HL-60 (cell line): ENCODE measurements at regions not wholly inside any gene's neighbourhood (a gene's known extent, or its start where the extent isn't known, plus 50 kb on each side); places are given as distances from the start of the nearest gene placed in this dataset.

ENCODE experiments used
- DNase-seq, 2 experiments: peaks; one replicate each; pipeline ENCODE4 v3.0.0-alpha.2; 2010 to 2020; ENCODE audit warnings: low read depth in 1 of 2, low spot score in 1 of 2
- H3K27ac ChIP-seq: fragments of 250-450 bp; sonication (Bioruptor Pico); replicated peaks from 2 replicates; pipeline ENCODE4 v1.5.1; 2020; ENCODE audit warnings: mild to moderate bottlenecking, moderate library complexity
- H3K27me3 ChIP-seq: fragments of 250-450 bp; sonication (Bioruptor Pico); 2 replicates; pipeline ENCODE4 v1.5.1; 2021; ENCODE audit warnings: mild to moderate bottlenecking, moderate library complexity; ENCODE audit not compliant: insufficient read depth, poor library complexity, severe bottlenecking
- H3K4me3 ChIP-seq: replicated peaks from 2 replicates; pipeline ENCODE4 v1.5.1; 2011; ENCODE audit warnings: mild to moderate bottlenecking, control low read depth, low read length; ENCODE audit not compliant: insufficient read depth
- GABPA ChIP-seq: IDR thresholded peaks from 2 replicates; pipeline ENCODE4 v1.6.1; 2012; ENCODE audit warnings: low read depth
- POLR2AphosphoS5 ChIP-seq: IDR thresholded peaks from 2 replicates; pipeline ENCODE4 v1.6.1; 2012; ENCODE audit warnings: low read depth
- REST ChIP-seq: IDR thresholded peaks from 2 replicates; pipeline ENCODE4 v1.6.1; 2012; ENCODE audit warnings: low read depth; ENCODE audit not compliant: insufficient replicate concordance
- SPI1 ChIP-seq: IDR thresholded peaks from 2 replicates; pipeline ENCODE4 v1.6.1; 2012; ENCODE audit warnings: low read depth, mild to moderate bottlenecking, borderline replicate concordance
- TF ChIP-seq, protein P1 (sequence below): IDR thresholded peaks from one replicate; pipeline ENCODE4 v1.5.1; 2011; ENCODE audit warnings: low read length, control low read depth, inconsistent platforms; ENCODE audit not compliant: insufficient read depth

GRCh38 chr7:98483276-98483963, 82.5 kb upstream of the BAIAP2L1 start:
- no peak for DNase-seq
- no peak overlapping the region for H3K27ac ChIP-seq
- TF ChIP-seq REST (no peak), POLR2AphosphoS5 (no peak), GABPA (no peak), SPI1 (no peak)
- TF ChIP-seq, protein P1, sequence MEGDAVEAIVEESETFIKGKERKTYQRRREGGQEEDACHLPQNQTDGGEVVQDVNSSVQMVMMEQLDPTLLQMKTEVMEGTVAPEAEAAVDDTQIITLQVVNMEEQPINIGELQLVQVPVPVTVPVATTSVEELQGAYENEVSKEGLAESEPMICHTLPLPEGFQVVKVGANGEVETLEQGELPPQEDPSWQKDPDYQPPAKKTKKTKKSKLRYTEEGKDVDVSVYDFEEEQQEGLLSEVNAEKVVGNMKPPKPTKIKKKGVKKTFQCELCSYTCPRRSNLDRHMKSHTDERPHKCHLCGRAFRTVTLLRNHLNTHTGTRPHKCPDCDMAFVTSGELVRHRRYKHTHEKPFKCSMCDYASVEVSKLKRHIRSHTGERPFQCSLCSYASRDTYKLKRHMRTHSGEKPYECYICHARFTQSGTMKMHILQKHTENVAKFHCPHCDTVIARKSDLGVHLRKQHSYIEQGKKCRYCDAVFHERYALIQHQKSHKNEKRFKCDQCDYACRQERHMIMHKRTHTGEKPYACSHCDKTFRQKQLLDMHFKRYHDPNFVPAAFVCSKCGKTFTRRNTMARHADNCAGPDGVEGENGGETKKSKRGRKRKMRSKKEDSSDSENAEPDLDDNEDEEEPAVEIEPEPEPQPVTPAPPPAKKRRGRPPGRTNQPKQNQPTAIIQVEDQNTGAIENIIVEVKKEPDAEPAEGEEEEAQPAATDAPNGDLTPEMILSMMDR, result no peak

GRCh38 chr7:98479318-98479717, 78.4 kb upstream of the BAIAP2L1 start:
- no peak for DNase-seq
- Histone ChIP-seq H3K27ac (no peak overlapping the region), H3K4me3 (no peak overlapping the region), H3K27me3 (no peaks in the 10 kb centered on the region)
- TF ChIP-seq SPI1 (no peak), REST (no peak), POLR2AphosphoS5 (no peak), GABPA (no peak)

More at GRCh38 chr7:98483276-98483963, 82.5 kb upstream of the BAIAP2L1 start:
- H3K4me3 ChIP-seq, result no peak overlapping the region
- H3K27me3 ChIP-seq, result no peaks in the 10 kb centered on the region

DNA sequence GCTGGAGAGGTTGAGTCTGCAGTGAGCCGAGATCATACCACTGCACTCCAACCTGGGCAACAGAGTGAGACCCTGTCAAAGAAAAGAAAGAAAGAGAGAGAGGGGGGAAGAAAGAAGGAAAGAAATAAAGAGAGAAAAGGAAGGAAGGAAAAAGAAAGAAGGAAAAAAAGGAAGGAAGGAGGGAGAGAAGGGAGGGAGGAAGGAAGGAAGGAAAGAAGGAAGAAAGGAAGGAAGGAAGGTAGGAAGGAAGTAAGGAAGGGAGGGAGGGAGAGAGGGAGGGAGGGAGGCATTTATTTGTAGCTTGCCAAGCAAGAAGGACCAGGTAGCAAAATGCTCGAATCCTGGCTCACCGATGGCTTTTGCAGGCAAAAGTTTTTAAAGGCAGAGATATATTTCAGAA, 74.5 kb upstream of the BAIAP2L1 start:
- no peaks in the 10 kb centered on the region for H3K27me3 ChIP-seq
- DNase-seq, result no peak
- no peak overlapping the region for H3K27ac ChIP-seq
- no peak for TF ChIP-seq REST
- no peak for TF ChIP-seq POLR2AphosphoS5
- TF ChIP-seq GABPA, result no peak
- TF ChIP-seq, protein P1, result no peak
- TF ChIP-seq SPI1, result no peak
- H3K4me3 ChIP-seq, result no peak overlapping the region
